Spinal cord (tissue), 9 donors: ENCODE measurements at regions not wholly inside any gene's neighbourhood (a gene's known extent, or its start where the extent isn't known, plus 50 kb on each side); places are given as distances from the start of the nearest gene placed in this dataset.
A peak's percentile ranks its signal among the peaks of the same experiment; 100 is the strongest.

Experiments used
- DNase-seq, 6 donors: peaks; one replicate each; pipeline versions ENCODE4 v3.0.0 to v3.0.0-alpha.2; 2013 to 2015; ENCODE audit warnings: low spot score in 6 of 6, low read depth in 4 of 6
- H3K27ac ChIP-seq: one replicate; pipeline ENCODE4 v1.5.1; 2013; ENCODE audit warnings: low read depth, low read length, control low read depth
- H3K27me3 ChIP-seq: one replicate; pipeline ENCODE4 v1.6.1; 2013; ENCODE audit warnings: low read length; ENCODE audit not compliant: control insufficient read depth, insufficient read depth
- H3K36me3 ChIP-seq: one replicate; pipeline ENCODE4 v1.6.1; 2013; ENCODE audit warnings: low read length; ENCODE audit not compliant: control insufficient read depth, insufficient read depth
- H3K4me1 ChIP-seq: one replicate; pipeline ENCODE4 v1.6.1; 2013; ENCODE audit warnings: low read length; ENCODE audit not compliant: control insufficient read depth, insufficient read depth
- H3K4me3 ChIP-seq: one replicate; pipeline ENCODE4 v1.5.1; 2013; ENCODE audit warnings: low read depth, low read length, control low read depth
- H3K9me3 ChIP-seq: one replicate; pipeline ENCODE4 v1.6.1; 2013; ENCODE audit warnings: low read length; ENCODE audit not compliant: control insufficient read depth, insufficient read depth
- WGBS: methylation state at CpG from one replicate; pipeline ENCODE4 v1.1.5; 2013; ENCODE audit warnings: missing lambda C conversion rate; ENCODE audit not compliant: insufficient coverage; 5-methylcytosine and 5-hydroxymethylcytosine counted together
- donor health status: healthy.

DNA sequence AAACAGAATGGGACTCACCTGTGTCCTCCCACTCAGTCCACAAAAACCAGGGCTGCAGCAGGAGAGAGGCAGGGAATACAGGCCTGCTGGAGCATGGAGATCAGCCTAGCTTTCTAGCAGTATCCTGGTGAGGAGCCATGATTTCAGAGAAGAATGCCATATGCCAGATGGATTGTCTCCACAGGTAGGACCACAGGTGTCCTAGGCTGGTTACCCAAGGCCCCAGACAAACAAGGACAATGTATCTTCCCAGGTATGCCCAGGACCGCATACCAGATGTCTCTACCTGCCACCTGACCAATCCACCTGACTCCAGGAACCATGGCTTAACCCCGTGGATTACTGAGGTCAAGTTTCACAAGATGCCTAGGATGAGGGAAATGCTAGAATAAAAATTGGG is 295.4 kb upstream of the NPSR1 start:
- H3K27ac ChIP-seq = no peak overlapping the region
- H3K4me1 ChIP-seq = no peaks in the 10 kb centered on the region
- H3K36me3 ChIP-seq = no peaks in the 10 kb centered on the region
- H3K9me3 ChIP-seq = no peaks in the 10 kb centered on the region
- WGBS = 100% methylated on average over 1 of the region's 2 CpGs
- no peaks in the 10 kb centered on the region for H3K27me3 ChIP-seq
- DNase-seq = no peak
- H3K4me3 ChIP-seq = no peak overlapping the region

DNA sequence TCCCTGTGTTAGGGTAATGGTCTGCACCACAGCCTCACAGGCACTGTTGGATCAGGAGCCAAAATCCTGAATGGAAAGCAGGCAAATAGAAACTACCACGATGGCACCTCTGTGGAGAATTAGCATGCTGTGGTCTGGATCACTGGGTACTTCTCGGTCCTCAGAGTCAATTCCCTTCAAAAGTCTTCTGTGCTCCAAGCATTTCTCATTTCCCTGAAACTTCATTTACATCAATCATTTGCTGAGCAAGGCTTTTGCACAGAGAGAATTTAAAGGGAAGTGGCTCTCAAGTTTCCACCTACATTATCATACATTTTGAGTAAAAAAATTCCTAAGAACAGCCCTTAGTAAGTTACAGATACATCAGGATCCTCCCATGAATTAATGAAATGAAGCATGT is 293.9 kb upstream of the NPSR1 start:
- Histone ChIP-seq H3K9me3 (no peaks in the 10 kb centered on the region), H3K4me1 (no peaks in the 10 kb centered on the region), H3K4me3 (no peak overlapping the region), H3K27me3 (no peaks in the 10 kb centered on the region), H3K27ac (no peak overlapping the region), H3K36me3 (no peaks in the 10 kb centered on the region)
- WGBS = 80% methylated on average over 2 of the region's 2 CpGs
- DNase-seq = no peak

DNA sequence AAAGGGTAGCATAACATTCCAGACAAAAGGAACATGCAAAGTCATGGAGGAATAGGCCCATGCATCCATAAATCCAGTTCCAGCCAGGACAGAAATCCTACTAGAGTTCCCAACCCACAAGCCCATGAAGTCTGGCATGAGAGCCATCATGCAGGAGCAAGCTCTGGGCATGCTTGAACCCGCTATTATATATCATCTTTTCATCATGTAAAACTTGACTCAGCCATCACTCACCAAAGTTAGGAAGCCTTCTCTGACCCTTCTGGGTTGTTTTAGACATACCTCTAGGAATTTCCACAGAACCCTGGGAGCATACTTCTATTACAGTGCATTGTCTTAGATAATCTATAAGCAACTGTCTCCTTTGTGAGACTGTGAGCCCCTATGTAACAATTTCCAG is 293.0 kb upstream of the NPSR1 start:
- Histone ChIP-seq H3K27ac (no peak overlapping the region), H3K4me3 (no peak overlapping the region), H3K36me3 (no peaks in the 10 kb centered on the region), H3K9me3 (no peaks in the 10 kb centered on the region), H3K27me3 (no peaks in the 10 kb centered on the region), H3K4me1 (no peaks in the 10 kb centered on the region)
- DNase-seq = no peak
- 88% methylated on average over 1 of the region's 1 CpG for WGBS

DNA sequence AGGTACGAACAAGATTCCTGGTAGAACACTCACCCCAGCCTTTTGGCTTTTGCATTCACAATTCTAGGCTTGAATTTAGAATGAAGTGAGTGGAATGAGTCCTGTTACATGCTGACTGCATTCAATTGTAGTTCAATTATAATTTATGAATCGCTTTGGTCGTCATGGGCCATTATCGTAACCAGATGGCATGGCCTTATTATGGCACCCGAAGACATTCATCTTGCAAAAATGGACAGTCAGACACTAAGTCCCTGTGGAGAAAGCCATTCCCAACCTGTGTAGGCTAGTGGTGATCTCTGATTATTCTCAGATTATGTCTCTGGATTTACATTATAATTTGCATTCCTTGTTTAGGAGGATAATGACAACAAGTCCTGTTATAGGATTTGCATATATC is 292.4 kb upstream of the NPSR1 start:
- DNase-seq = peak in 1 of 6 donors; percentile 55
- no peaks in the 10 kb centered on the region for H3K4me1 ChIP-seq
- H3K4me3 ChIP-seq = no peak overlapping the region
- no peak overlapping the region for H3K27ac ChIP-seq
- no peaks in the 10 kb centered on the region for H3K36me3 ChIP-seq
- H3K27me3 ChIP-seq = no peaks in the 10 kb centered on the region
- WGBS = 38% methylated on average over 3 of the region's 5 CpGs
- no peaks in the 10 kb centered on the region for H3K9me3 ChIP-seq

DNA sequence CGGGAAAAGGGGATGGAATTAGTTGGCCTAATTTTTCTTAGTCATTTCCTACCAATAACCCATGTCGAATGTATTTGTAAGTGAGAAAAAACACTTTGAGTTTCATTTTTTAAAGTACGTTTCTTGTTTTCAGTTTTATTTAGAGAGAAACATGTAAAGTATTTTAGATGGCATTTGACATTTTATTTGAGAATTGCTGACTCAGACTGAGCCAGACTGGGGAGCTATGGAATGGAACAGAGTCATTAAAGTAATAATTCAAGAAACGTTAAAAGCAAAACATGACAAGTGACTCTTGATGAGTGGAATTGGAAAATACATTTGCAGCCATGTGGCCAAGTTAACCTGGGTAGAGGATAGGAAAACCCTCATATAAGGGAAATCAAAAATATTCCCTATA is 286.1 kb upstream of the NPSR1 start:
- 67% methylated on average over 1 of the region's 4 CpGs for WGBS
- Histone ChIP-seq H3K27ac (no peak overlapping the region), H3K27me3 (no peaks in the 10 kb centered on the region), H3K36me3 (no peaks in the 10 kb centered on the region), H3K9me3 (no peaks in the 10 kb centered on the region), H3K4me3 (no peak overlapping the region), H3K4me1 (no peaks in the 10 kb centered on the region)
- DNase-seq = no peak

DNA sequence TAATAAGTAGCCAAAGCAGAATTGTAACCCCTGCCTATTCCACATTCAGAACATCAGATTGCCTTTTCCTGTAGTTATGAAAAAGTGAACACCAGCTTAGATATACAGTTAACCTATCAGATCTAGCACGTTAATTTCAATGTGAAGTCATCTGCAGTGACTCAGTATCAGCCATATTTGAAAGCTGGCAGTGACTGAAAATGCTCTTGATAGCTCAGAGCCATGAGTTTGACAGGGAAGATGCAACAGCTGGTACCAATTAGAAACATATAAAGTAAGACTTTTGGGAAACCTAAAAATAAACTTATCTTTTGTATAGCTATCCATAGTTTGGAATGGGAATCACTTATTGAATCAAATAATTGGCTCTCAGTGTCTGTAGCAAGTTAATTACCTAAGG is 284.1 kb upstream of the NPSR1 start:
- no peaks in the 10 kb centered on the region for H3K36me3 ChIP-seq
- no peaks in the 10 kb centered on the region for H3K27me3 ChIP-seq
- no peaks in the 10 kb centered on the region for H3K9me3 ChIP-seq
- H3K4me3 ChIP-seq = no peak overlapping the region
- no peak overlapping the region for H3K27ac ChIP-seq
- H3K4me1 ChIP-seq = no peaks in the 10 kb centered on the region
- WGBS = no CpG with 5 or more reads among the region's 1 CpG
- peak in 1 of 6 donors; percentile 40 for DNase-seq

DNA sequence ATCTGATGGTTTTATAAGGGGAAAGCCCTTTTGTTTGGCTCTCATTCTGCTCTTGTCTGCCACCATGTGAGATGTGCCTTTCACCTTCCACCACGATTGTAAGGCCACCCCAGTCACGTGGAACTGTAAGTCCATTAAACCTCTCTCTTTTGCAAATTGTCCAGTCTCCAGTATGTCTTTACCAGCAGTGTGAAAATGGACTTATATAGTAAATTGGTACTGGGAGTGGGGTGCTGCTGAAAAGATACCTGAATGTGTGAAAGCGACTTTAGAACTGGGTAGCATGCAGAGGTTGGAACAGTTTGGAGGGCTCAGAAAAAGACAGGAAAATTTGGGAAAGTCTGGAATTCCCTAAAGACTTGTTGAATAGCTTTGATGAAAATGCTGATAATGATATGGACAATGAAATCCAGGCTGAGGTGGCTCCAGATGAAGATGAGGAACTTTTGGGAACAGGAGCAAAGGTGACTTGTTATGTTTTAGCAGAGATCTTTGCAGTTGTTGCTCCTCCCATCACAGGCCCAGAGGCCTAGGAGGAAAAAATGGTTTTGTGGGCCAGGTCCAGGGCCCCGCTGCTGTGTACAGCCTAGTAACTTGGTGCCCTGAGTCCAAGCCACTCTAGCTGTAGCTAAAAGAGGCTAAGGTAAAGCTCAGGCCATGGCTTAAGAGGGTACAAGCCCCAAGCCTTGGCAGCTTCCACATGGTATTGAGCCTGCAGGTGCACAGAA is 275.7 kb upstream of the NPSR1 start:
- WGBS = 66% methylated on average over 2 of the region's 4 CpGs
- Histone ChIP-seq H3K27me3 (no peaks in the 10 kb centered on the region), H3K36me3 (no peaks in the 10 kb centered on the region), H3K27ac (no peak overlapping the region), H3K4me3 (no peak overlapping the region), H3K4me1 (no peaks in the 10 kb centered on the region), H3K9me3 (peaks cover 10% of the 10 kb centered on the region)
- DNase-seq = no peak

DNA sequence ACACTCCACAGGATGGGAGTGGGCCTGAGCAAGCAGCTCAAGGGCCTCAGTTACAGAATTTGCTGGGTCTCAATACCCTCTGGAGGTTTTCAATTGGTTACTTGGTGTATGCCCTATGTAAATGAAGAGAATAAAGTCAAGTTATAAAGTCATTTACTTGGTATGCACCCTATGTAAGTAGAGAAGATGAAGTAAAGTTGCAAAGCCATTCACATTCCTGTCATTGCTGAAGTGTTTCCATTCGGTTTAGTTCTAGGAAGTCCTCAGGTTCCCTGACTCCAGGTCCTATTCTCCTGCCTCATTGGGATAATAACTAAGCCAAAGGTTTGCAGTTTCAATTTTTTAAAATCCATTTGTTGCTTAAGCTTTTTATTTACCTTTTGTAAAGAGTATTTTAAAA is 272.6 kb upstream of the NPSR1 start:
- Histone ChIP-seq H3K4me1 (no peaks in the 10 kb centered on the region), H3K27ac (no peak overlapping the region), H3K9me3 (peaks cover 10% of the 10 kb centered on the region), H3K27me3 (no peaks in the 10 kb centered on the region), H3K4me3 (no peak overlapping the region), H3K36me3 (no peaks in the 10 kb centered on the region)
- whole genome bisulfite sequencing = no CpG with 5 or more reads among the region's 1 CpG
- no peak for DNase-seq

DNA sequence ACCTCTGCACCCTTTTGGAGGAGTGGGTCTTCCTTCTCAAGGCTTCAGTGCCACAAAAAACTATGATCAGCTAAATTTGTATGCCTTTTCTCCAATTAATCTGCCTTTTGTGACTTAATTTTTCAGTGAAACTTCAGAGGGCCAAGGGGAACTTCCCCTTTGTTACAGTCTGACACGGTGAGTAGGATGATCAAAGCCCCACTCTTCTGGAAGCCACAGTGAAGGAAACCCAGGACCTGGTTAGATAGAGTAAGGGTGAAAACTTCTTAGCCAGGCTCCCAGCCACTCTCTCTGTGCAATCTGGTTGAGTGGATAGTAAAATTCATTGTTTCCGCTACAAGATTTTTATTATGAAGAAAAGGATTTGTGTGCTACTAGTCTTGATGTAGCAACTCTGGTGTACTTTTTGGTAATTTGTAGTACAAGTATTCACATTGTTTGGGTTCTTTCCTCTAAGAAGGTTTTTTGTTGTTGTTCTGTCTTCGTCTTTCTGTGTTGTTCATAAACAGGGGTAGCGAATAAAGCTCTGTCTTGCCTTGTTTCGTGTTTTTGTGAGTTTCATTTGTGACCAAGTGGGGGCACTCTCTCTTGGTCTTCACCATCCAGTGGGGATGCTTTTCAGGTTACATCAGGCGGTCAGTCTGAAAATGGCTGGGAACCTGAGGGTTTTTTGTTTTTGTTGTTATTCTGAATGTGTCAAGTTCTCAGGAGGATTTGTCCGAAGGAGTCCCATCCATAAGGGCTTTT is 268.5 kb upstream of the NPSR1 start:
- WGBS = 81% methylated on average over 6 of the region's 7 CpGs
- no peak overlapping the region for H3K27ac ChIP-seq
- H3K4me3 ChIP-seq = no peak overlapping the region
- no peaks in the 10 kb centered on the region for H3K9me3 ChIP-seq
- no peak for DNase-seq
- no peaks in the 10 kb centered on the region for H3K4me1 ChIP-seq
- H3K27me3 ChIP-seq = no peaks in the 10 kb centered on the region
- H3K36me3 ChIP-seq = no peaks in the 10 kb centered on the region

DNA sequence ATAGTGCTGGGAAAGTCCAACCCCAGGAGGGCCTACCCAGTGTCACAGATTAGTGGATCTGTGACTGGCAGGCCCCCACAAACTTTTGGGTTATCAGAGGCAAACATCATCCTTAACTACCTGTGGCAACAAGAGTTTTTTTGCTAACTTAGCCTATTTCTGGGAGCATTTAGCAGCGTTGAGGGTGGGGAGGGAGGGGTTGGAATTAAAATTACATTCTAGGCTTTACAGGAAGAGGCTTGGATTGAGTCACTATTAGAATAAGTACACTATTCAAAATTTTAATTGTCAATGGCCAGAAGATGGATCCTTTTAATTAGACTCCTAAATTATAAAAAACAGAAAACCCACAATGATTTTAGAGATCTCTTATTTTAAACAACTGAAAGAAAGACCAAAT is 267.9 kb upstream of the NPSR1 start:
- Histone ChIP-seq H3K4me3 (no peak overlapping the region), H3K9me3 (no peaks in the 10 kb centered on the region), H3K4me1 (no peaks in the 10 kb centered on the region), H3K27ac (no peak overlapping the region), H3K36me3 (no peaks in the 10 kb centered on the region), H3K27me3 (no peaks in the 10 kb centered on the region)
- no CpG with 5 or more reads among the region's 1 CpG for WGBS
- no peak for DNase-seq
